Suprapubic skin (tissue), 4 donors: ENCODE measurements at regions not wholly inside any gene's neighbourhood (a gene's known extent, or its start where the extent isn't known, plus 50 kb on each side); places are given as distances from the start of the nearest gene placed in this dataset.
A peak's percentile ranks its signal among the peaks of the same experiment; 100 is the strongest.

Source experiments
- DNase-seq, 2 donors: peaks; one replicate each; pipeline ENCODE4 v3.0.0-alpha.2; 2019; ENCODE audit warnings: low spot score in 2 of 2
- H3K27ac ChIP-seq: fragments of 200-600 bp; sonication (generic); one replicate; pipeline ENCODE4 v1.5.1; 2019
- H3K27me3 ChIP-seq: fragments of 200-600 bp; sonication (generic); one replicate; pipeline ENCODE4 v1.5.1; 2019
- H3K36me3 ChIP-seq: fragments of 200-600 bp; sonication (generic); one replicate; pipeline ENCODE4 v1.5.1; 2019
- H3K4me1 ChIP-seq: fragments of 200-600 bp; sonication (generic); one replicate; pipeline ENCODE4 v1.5.1; 2019
- H3K4me3 ChIP-seq: fragments of 200-600 bp; sonication (generic); one replicate; pipeline ENCODE4 v1.5.1; 2019; ENCODE audit warnings: mild to moderate bottlenecking
- H3K9me3 ChIP-seq: fragments of 200-600 bp; sonication (generic); one replicate; pipeline ENCODE4 v1.5.1; 2019
- CTCF ChIP-seq, 2 donors: fragments of 200-600 bp in 1 of 2; fragments of 450-650 bp in 1 of 2; sonication (generic) in 1 of 2; IDR thresholded peaks; one replicate each; pipeline ENCODE4 v1.5.1; 2016 to 2019; ENCODE audit warnings: antibody characterized with exemption in 2 of 2, mild to moderate bottlenecking in 1 of 2, moderate library complexity in 1 of 2
- EP300 ChIP-seq: sonication (generic); formaldehyde crosslinking; IDR thresholded peaks from one replicate; pipeline ENCODE4 v1.6.1; 2017; ENCODE audit warnings: antibody characterized with exemption
- POLR2A ChIP-seq, 2 donors: fragments of 450-650 bp; IDR thresholded peaks; one replicate each; pipeline ENCODE4 v1.6.1; 2017; ENCODE audit warnings: antibody characterized with exemption in 2 of 2, mild to moderate bottlenecking in 2 of 2, moderate library complexity in 2 of 2
- POLR2AphosphoS5 ChIP-seq, 3 donors: sonication (generic); formaldehyde crosslinking; IDR thresholded peaks; one replicate each; pipeline ENCODE4 v1.6.1; 2017; ENCODE audit warnings: antibody characterized with exemption in 3 of 3
- WGBS: methylation state at CpG from one replicate; pipeline ENCODE4 v1.1.5; 2018; 5-methylcytosine and 5-hydroxymethylcytosine counted together

- no peaks in the 10 kb centered on the region for H3K36me3 ChIP-seq
- H3K9me3 ChIP-seq: no peaks in the 10 kb centered on the region
- TF ChIP-seq POLR2A (IDR thresholded peaks at IDR 0.05) (no peak), CTCF (IDR thresholded peaks at IDR 0.05) (no peak), EP300 (no peak), POLR2AphosphoS5 (IDR thresholded peaks at IDR 0.05) (no peak)
- H3K27me3 ChIP-seq: no peaks in the 10 kb centered on the region
- WGBS: 62% methylated on average over 7 of the region's 7 CpGs
- DNase-seq: no peak
- H3K27ac ChIP-seq: peak overlapping the region; percentile 61
- H3K4me1 ChIP-seq: peaks cover 27% of the 10 kb centered on the region
- H3K4me3 ChIP-seq: no peak overlapping the region
Observed at GRCh38 chr5:172583931-172584511, 57.0 kb upstream of the NEURL1B start.

- DNase-seq: no peak
- Histone ChIP-seq H3K36me3 (no peaks in the 10 kb centered on the region), H3K4me1 (peaks cover 27% of the 10 kb centered on the region), H3K27ac (peak overlapping the region; percentile 22), H3K27me3 (no peaks in the 10 kb centered on the region), H3K4me3 (no peak overlapping the region), H3K9me3 (no peaks in the 10 kb centered on the region)
- TF ChIP-seq POLR2A (IDR thresholded peaks at IDR 0.05) (no peak), CTCF (IDR thresholded peaks at IDR 0.05) (no peak)
- WGBS: 93% methylated on average over 6 of the region's 6 CpGs
Observed at GRCh38 chr5:172582940-172583339, 58.1 kb upstream of the NEURL1B start.

GRCh38 chr5:172581315-172581714 is 59.7 kb upstream of the NEURL1B start:
- Histone ChIP-seq H3K27me3 (no peaks in the 10 kb centered on the region), H3K4me3 (no peak overlapping the region), H3K27ac (no peak overlapping the region), H3K4me1 (peaks cover 25% of the 10 kb centered on the region), H3K36me3 (no peaks in the 10 kb centered on the region), H3K9me3 (no peaks in the 10 kb centered on the region)
- TF ChIP-seq EP300 (no peak), CTCF (IDR thresholded peaks at IDR 0.05) (no peak), POLR2A (IDR thresholded peaks at IDR 0.05) (no peak), POLR2AphosphoS5 (IDR thresholded peaks at IDR 0.05) (no peak)
- WGBS: 46% methylated on average over 4 of the region's 4 CpGs
- no peak for DNase-seq

GRCh38 chr5:172579403-172579990 is 61.6 kb upstream of the NEURL1B start:
- TF ChIP-seq EP300 (no peak), POLR2A (IDR thresholded peaks at IDR 0.05) (no peak), CTCF (IDR thresholded peaks at IDR 0.05) (no peak), POLR2AphosphoS5 (IDR thresholded peaks at IDR 0.05) (no peak)
- 93% methylated on average over 3 of the region's 5 CpGs for WGBS

GRCh38 chr5:172577267-172577909 is 63.7 kb upstream of the NEURL1B start:
- H3K27me3 ChIP-seq: no peaks in the 10 kb centered on the region
- WGBS: 84% methylated on average over 7 of the region's 7 CpGs
- no peaks in the 10 kb centered on the region for H3K9me3 ChIP-seq
- DNase-seq: no peak
- TF ChIP-seq POLR2A (IDR thresholded peaks at IDR 0.05) (no peak), CTCF (IDR thresholded peaks at IDR 0.05) (no peak), POLR2AphosphoS5 (IDR thresholded peaks at IDR 0.05) (no peak), EP300 (no peak)
- H3K4me1 ChIP-seq: peaks cover 10% of the 10 kb centered on the region
- H3K27ac ChIP-seq: no peak overlapping the region
- no peak overlapping the region for H3K4me3 ChIP-seq
- no peaks in the 10 kb centered on the region for H3K36me3 ChIP-seq

More at GRCh38 chr5:172579403-172579990, 61.6 kb upstream of the NEURL1B start:
- peaks cover 20% of the 10 kb centered on the region for H3K4me1 ChIP-seq
- DNase-seq: no peak
- H3K27ac ChIP-seq: no peak overlapping the region
- no peaks in the 10 kb centered on the region for H3K36me3 ChIP-seq
- H3K27me3 ChIP-seq: no peaks in the 10 kb centered on the region
- no peak overlapping the region for H3K4me3 ChIP-seq
- H3K9me3 ChIP-seq: no peaks in the 10 kb centered on the region
